ENCODE measurements at regions not wholly inside any gene's neighbourhood (a gene's known extent, or its start where the extent isn't known, plus 50 kb on each side); places are given as distances from the start of the nearest gene placed in this dataset.
"Not testable (repeated sequence)": the region's sequence is repeated elsewhere in the genome, so short reads cannot be mapped to it uniquely, and the experiment has no call there.

- DNase-seq, result no peak
Observed at GRCh38 chr2:64887565-64887964, 101.6 kb upstream of the SLC1A4 start.

GRCh38 chr2:64888591-64889309, 100.4 kb upstream of the SLC1A4 start:
- no peak for DNase-seq

- no peak for DNase-seq
Observed at GRCh38 chr2:64889803-64890202, 99.4 kb upstream of the SLC1A4 start.

- not testable (repeated sequence) for DNase-seq
Observed at GRCh38 chr2:64896572-64896971, 92.6 kb upstream of the SLC1A4 start.

GRCh38 chr2:64899081-64899865, 89.9 kb upstream of the SLC1A4 start:
- DNase-seq, result no peak

GRCh38 chr2:64899876-64900275, 89.3 kb upstream of the SLC1A4 start:
- DNase-seq, result not testable (repeated sequence)

GRCh38 chr2:64904413-64905329, 84.5 kb upstream of the SLC1A4 start:
- no peak for DNase-seq

- no peak for DNase-seq
Observed at GRCh38 chr2:64905338-64906024, 83.7 kb upstream of the SLC1A4 start.

GRCh38 chr2:64906853-64907536, 82.2 kb upstream of the SLC1A4 start:
- no peak for DNase-seq

- no peak for DNase-seq
Observed at GRCh38 chr2:64908406-64908805, 80.8 kb upstream of the SLC1A4 start.

- DNase-seq, result no peak
Observed at GRCh38 chr2:64910523-64910922, 78.7 kb upstream of the SLC1A4 start.

GRCh38 chr2:64910972-64911433, 78.2 kb upstream of the SLC1A4 start:
- DNase-seq, result no peak

- peak; percentile 9 for DNase-seq
Observed at GRCh38 chr2:64913357-64913869, 75.8 kb upstream of the SLC1A4 start.

GRCh38 chr2:64914247-64914646, 75.0 kb upstream of the SLC1A4 start:
- DNase-seq, result no peak

- DNase-seq, result peak; percentile 41
Observed at GRCh38 chr2:64914735-64915509, 74.3 kb upstream of the SLC1A4 start.

GRCh38 chr2:64915510-64915900, 73.7 kb upstream of the SLC1A4 start:
- no peak for DNase-seq

- DNase-seq, result no peak
Observed at GRCh38 chr2:64918220-64918886, 70.8 kb upstream of the SLC1A4 start.

- DNase-seq, result no peak
Observed at GRCh38 chr2:64919261-64919660, 69.9 kb upstream of the SLC1A4 start.

GRCh38 chr2:64922482-64923384, 66.5 kb upstream of the SLC1A4 start:
- DNase-seq, result no peak
